IMR-90 (cell line): ENCODE measurements at regions not wholly inside any gene's neighbourhood (a gene's known extent, or its start where the extent isn't known, plus 50 kb on each side); places are given as distances from the start of the nearest gene placed in this dataset.
A peak's percentile ranks its signal among the peaks of the same experiment; 100 is the strongest.

Experiments used
- ATAC-seq: fragments of 200-7000 bp; cut with Tn5 transposase; 2 replicates; pipeline ENCODE4 v1.9.1; 2020; ENCODE audit warnings: low read depth, mild to moderate bottlenecking, moderate library complexity
- BruUV-seq: library from RNA; stranded (reverse); fragments of 400-500 nt; replicated peaks from 2 replicates; lab custom pipeline; 2021; lab: Mats Ljungman, UMichigan
- CTCF ChIA-PET: fragments of 300-600 bp; formaldehyde crosslinking; extraction: SDS; loops from one replicate; lab custom pipeline; 2021; ENCODE audit warnings: antibody characterized with exemption; lab: Yijun Ruan, JAX
- POLR2A ChIA-PET: fragments of 300-600 bp; sonication (Branson Sonifier 250); formaldehyde crosslinking; loops from one replicate; lab custom pipeline; 2022; ENCODE audit warnings: antibody characterized with exemption; ENCODE audit not compliant: unreplicated experiment; lab: Charles Lee
- DNase-seq: peaks from one replicate; pipeline ENCODE4 v3.0.0; 2013
- H2AFZ ChIP-seq: replicated peaks from 2 replicates; pipeline ENCODE3; 2013; ENCODE audit warnings: low read length, mild to moderate bottlenecking; ENCODE audit not compliant: poor library complexity
- H2AK5ac ChIP-seq: 2 replicates; pipeline ENCODE4 v1.6.1; 2013; ENCODE audit warnings: low read depth, low read length, inconsistent platforms
- H2AK9ac ChIP-seq: replicated peaks from 2 replicates; pipeline ENCODE3; 2013; ENCODE audit warnings: mild to moderate bottlenecking, low read depth, low read length, moderate library complexity; ENCODE audit not compliant: poor library complexity
- H2BK120ac ChIP-seq: 2 replicates; pipeline ENCODE4 v1.6.1; 2013; ENCODE audit warnings: low read depth, low read length, inconsistent platforms
- H2BK15ac ChIP-seq: 3 replicates; pipeline ENCODE4 v1.6.1; 2013; ENCODE audit warnings: low read depth, low read length, inconsistent platforms
- H2BK20ac ChIP-seq: 2 replicates; pipeline ENCODE4 v1.6.1; 2013; ENCODE audit warnings: low read depth, mild to moderate bottlenecking, inconsistent platforms, low read length, moderate library complexity
- H2BK5ac ChIP-seq: 2 replicates; pipeline ENCODE4 v1.6.1; 2013; ENCODE audit warnings: mild to moderate bottlenecking, low read depth, low read length, inconsistent platforms; ENCODE audit not compliant: poor library complexity, severe bottlenecking
- H3K14ac ChIP-seq: replicated peaks from 2 replicates; pipeline ENCODE4 v1.6.1; 2013; ENCODE audit warnings: low read depth, low read length, inconsistent platforms
- H3K18ac ChIP-seq: 2 replicates; pipeline ENCODE4 v1.6.1; 2013; ENCODE audit warnings: low read depth, low read length, control low read depth
- H3K23ac ChIP-seq: 2 replicates; pipeline ENCODE4 v1.6.1; 2013; ENCODE audit warnings: low read depth, low read length, inconsistent platforms
- H3K27ac ChIP-seq: 2 replicates; pipeline ENCODE4 v1.5.1; 2013; ENCODE audit warnings: mild to moderate bottlenecking, control low read depth, low read length; ENCODE audit not compliant: insufficient read depth
- H3K27me3 ChIP-seq: 2 replicates; pipeline ENCODE4 v1.6.1; 2013; ENCODE audit warnings: low read length; ENCODE audit not compliant: control insufficient read depth, insufficient read depth
- H3K36me3 ChIP-seq: 2 replicates; pipeline ENCODE4 v1.6.1; 2013; ENCODE audit warnings: low read length, mixed read lengths; ENCODE audit not compliant: control insufficient read depth, insufficient read depth
- H3K4ac ChIP-seq: 2 replicates; pipeline ENCODE4 v1.6.1; 2013; ENCODE audit warnings: low read depth, low read length, inconsistent platforms
- H3K4me1 ChIP-seq: 2 replicates; pipeline ENCODE4 v1.6.1; 2013; ENCODE audit warnings: low read length, mixed read lengths; ENCODE audit not compliant: control insufficient read depth, insufficient read depth
- H3K4me2 ChIP-seq: 2 replicates; pipeline ENCODE4 v1.6.1; 2013; ENCODE audit warnings: low read depth, mild to moderate bottlenecking, control low read depth, low read length, moderate library complexity
- H3K4me3 ChIP-seq: 2 replicates; pipeline ENCODE4 v1.5.1; 2013; ENCODE audit warnings: low read depth, mild to moderate bottlenecking, control low read depth, low read length, moderate library complexity; ENCODE audit not compliant: insufficient read depth
- H3K56ac ChIP-seq: 2 replicates; pipeline ENCODE4 v1.6.1; 2013; ENCODE audit warnings: low read length, inconsistent platforms; ENCODE audit not compliant: insufficient read depth; ENCODE audit errors: extremely low read depth
- H3K79me1 ChIP-seq, 2 experiments: 2 replicates each; pipeline ENCODE4 v1.6.1; 2013; ENCODE audit warnings: low read length in 2 of 2, inconsistent platforms in 1 of 2, low read depth in 1 of 2
- H3K9ac ChIP-seq: 2 replicates; pipeline ENCODE4 v1.6.1; 2013; ENCODE audit warnings: low read depth, low read length, control low read depth
- H3K9me1 ChIP-seq: 2 replicates; pipeline ENCODE4 v1.6.1; 2013; ENCODE audit warnings: low read length, inconsistent platforms; ENCODE audit not compliant: insufficient read depth
- H3K9me3 ChIP-seq: 2 replicates; pipeline ENCODE4 v1.6.1; 2013; ENCODE audit warnings: low read length; ENCODE audit not compliant: control insufficient read depth, insufficient read depth
- H4K20me1 ChIP-seq: 2 replicates; pipeline ENCODE4 v1.6.1; 2013; ENCODE audit warnings: low read length, inconsistent platforms; ENCODE audit not compliant: insufficient read depth
- H4K5ac ChIP-seq: 2 replicates; pipeline ENCODE4 v1.6.1; 2013; ENCODE audit warnings: mild to moderate bottlenecking, low read depth, low read length, control low read depth
- H4K8ac ChIP-seq, 2 experiments: 2 replicates each; pipeline ENCODE4 v1.6.1; 2013; ENCODE audit warnings: low read depth in 2 of 2, low read length in 2 of 2, control low read depth in 1 of 2, inconsistent platforms in 1 of 2
- H4K91ac ChIP-seq: 2 replicates; pipeline ENCODE4 v1.6.1; 2013; ENCODE audit warnings: low read depth, low read length, inconsistent platforms; ENCODE audit not compliant: insufficient read depth
- FOS ChIP-seq: fragments of 150-350 bp; IDR thresholded peaks from 2 replicates; pipeline ENCODE4 v1.6.1; 2016; ENCODE audit warnings: low read depth, low read length
- POLR2A ChIP-seq: IDR thresholded peaks from 2 replicates; pipeline ENCODE4 v1.6.1; 2012; ENCODE audit warnings: mild to moderate bottlenecking, low read depth, low read length
- RAD21 ChIP-seq: IDR thresholded peaks from 2 replicates; pipeline ENCODE4 v1.6.1; 2012; ENCODE audit warnings: low read length, improper control_type of control experiment
- SMC3 ChIP-seq: fragments of 150-350 bp; IDR thresholded peaks from 2 replicates; pipeline ENCODE4 v1.6.1; 2016; ENCODE audit warnings: low read depth, mild to moderate bottlenecking, antibody characterized with exemption, low read length, moderate library complexity
- WGBS, 2 experiments: methylation state at CpG; one replicate each; pipeline versions ENCODE4 v1.1.5 to v1.1.7; 2013; ENCODE audit warnings: missing lambda C conversion rate in 2 of 2; ENCODE audit not compliant: insufficient read length in 1 of 2; ENCODE audit errors: extremely low coverage in 2 of 2; 5-methylcytosine and 5-hydroxymethylcytosine counted together
- dilution Hi-C: fragments of 300-500 bp; cut with HindIII; formaldehyde crosslinking; loops from one replicate; pipeline ENCODE4 v1.14.3; 2018; ENCODE audit warnings: low sequenced_read_pairs; ENCODE audit not compliant: unreplicated experiment
- in situ Hi-C: fragments of 300-500 bp; cut with MboI; formaldehyde crosslinking; loops from 3 replicates; pipeline ENCODE4 v1.14.3; 2019; ENCODE audit warnings: low sequenced_read_pairs, inconsistent platforms, mixed read lengths
- intact Hi-C: fragments of 100-400 bp; cut with micrococcal nuclease; formaldehyde crosslinking; loops from 2 replicates; pipeline ENCODE4 v1.10.0; 2022
- TF ChIP-seq, protein P1 (sequence below): conservative IDR thresholded peaks from 2 replicates; pipeline ENCODE4 v1.5.1; 2012; ENCODE audit warnings: mild to moderate bottlenecking, low read depth, low read length, improper control_type of control experiment
- TF ChIP-seq, protein P2 (sequence below): fragments of 150-350 bp; IDR thresholded peaks from 2 replicates; pipeline ENCODE4 v1.6.1; 2017; ENCODE audit warnings: mild to moderate bottlenecking, antibody characterized with exemption, low read length, low read depth

- Histone ChIP-seq H3K9me3 (no peaks in the 10 kb centered on the region), H2BK120ac (no peak overlapping the region), H3K4me3 (no peak overlapping the region), H2BK5ac (no peak overlapping the region), H2BK15ac (no peak overlapping the region), H3K23ac (no peak overlapping the region), H2BK20ac (no peak overlapping the region), H3K9me1 (no peaks in the 10 kb centered on the region), H3K27ac (no peak overlapping the region), H3K9ac (no peak overlapping the region), H3K4me2 (no peak overlapping the region), H3K36me3 (no peaks in the 10 kb centered on the region), H2AK9ac (no peak overlapping the region), H3K79me1 (no peaks in the 10 kb centered on the region), H3K4me1 (no peaks in the 10 kb centered on the region), H3K18ac (no peak overlapping the region), H3K56ac (no peak overlapping the region), H3K27me3 (peaks cover 2% of the 10 kb centered on the region; the same call in 1 of the 2 replicates), H3K14ac (no peak overlapping the region), H4K20me1 (no peaks in the 10 kb centered on the region), H4K91ac (no peak overlapping the region), H2AFZ (no peak overlapping the region), H3K4ac (no peak overlapping the region), H2AK5ac (no peak overlapping the region), H4K8ac (no peak overlapping the region), H4K5ac (no peak overlapping the region)
- in situ Hi-C loops (no loop called here), dilution Hi-C loops (no loop called here), intact Hi-C loops (loop anchor here (2.0 to 5.0 kb wide), 2 partner anchors 205 to 234 kb away; no protein-coding TSS in a partner anchor)
- WGBS, 2 experiments = no CpG with 5 or more reads among the region's 2 CpGs
- ChIA-PET CTCF (interaction anchor here (0.5 to 1.0 kb wide), 5 partner anchors 9 to 246 kb away, joined by 3 read pairs; no protein-coding TSS in a partner anchor), POLR2A (no interaction called here)
- ATAC-seq (peak; percentile 85), DNase-seq (peak; percentile 45)
- no TSS peak for BruUV-seq
- TF ChIP-seq FOS (no peak), RAD21 (peak; percentile 46), POLR2A (no peak), SMC3 (peak; percentile 53)
- TF ChIP-seq, protein P1, sequence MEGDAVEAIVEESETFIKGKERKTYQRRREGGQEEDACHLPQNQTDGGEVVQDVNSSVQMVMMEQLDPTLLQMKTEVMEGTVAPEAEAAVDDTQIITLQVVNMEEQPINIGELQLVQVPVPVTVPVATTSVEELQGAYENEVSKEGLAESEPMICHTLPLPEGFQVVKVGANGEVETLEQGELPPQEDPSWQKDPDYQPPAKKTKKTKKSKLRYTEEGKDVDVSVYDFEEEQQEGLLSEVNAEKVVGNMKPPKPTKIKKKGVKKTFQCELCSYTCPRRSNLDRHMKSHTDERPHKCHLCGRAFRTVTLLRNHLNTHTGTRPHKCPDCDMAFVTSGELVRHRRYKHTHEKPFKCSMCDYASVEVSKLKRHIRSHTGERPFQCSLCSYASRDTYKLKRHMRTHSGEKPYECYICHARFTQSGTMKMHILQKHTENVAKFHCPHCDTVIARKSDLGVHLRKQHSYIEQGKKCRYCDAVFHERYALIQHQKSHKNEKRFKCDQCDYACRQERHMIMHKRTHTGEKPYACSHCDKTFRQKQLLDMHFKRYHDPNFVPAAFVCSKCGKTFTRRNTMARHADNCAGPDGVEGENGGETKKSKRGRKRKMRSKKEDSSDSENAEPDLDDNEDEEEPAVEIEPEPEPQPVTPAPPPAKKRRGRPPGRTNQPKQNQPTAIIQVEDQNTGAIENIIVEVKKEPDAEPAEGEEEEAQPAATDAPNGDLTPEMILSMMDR = peak; percentile 46
- TF ChIP-seq, protein P2, sequence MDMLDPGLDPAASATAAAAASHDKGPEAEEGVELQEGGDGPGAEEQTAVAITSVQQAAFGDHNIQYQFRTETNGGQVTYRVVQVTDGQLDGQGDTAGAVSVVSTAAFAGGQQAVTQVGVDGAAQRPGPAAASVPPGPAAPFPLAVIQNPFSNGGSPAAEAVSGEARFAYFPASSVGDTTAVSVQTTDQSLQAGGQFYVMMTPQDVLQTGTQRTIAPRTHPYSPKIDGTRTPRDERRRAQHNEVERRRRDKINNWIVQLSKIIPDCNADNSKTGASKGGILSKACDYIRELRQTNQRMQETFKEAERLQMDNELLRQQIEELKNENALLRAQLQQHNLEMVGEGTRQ = no peak
Measured at GRCh38 chr6:130282234-130282995, 59.7 kb upstream of the SAMD3 start.
